Tibial nerve (tissue), 4 donors: ENCODE measurements at regions not wholly inside any gene's neighbourhood (a gene's known extent, or its start where the extent isn't known, plus 50 kb on each side); places are given as distances from the start of the nearest gene placed in this dataset.
"Not testable (repeated sequence)": the region's sequence is repeated elsewhere in the genome, so short reads cannot be mapped to it uniquely, and the experiment has no call there.

ENCODE experiments used
- CTCF ChIP-seq, 5 experiments: fragments of 200-600 bp in 3 of 5; fragments of 450-650 bp in 2 of 5; sonication (generic) in 3 of 5; IDR thresholded peaks; one replicate each; pipeline ENCODE4 v1.5.1; 2016 to 2019; ENCODE audit warnings: antibody characterized with exemption in 5 of 5, mild to moderate bottlenecking in 3 of 5, moderate library complexity in 2 of 5
- EP300 ChIP-seq, 2 donors: sonication (generic); formaldehyde crosslinking; IDR thresholded peaks; one replicate each; pipeline ENCODE4 v1.6.1; 2017; ENCODE audit warnings: antibody characterized with exemption in 2 of 2, mild to moderate bottlenecking in 1 of 2
- POLR2A ChIP-seq, 2 donors: fragments of 450-650 bp; IDR thresholded peaks; one replicate each; pipeline ENCODE4 v1.6.1; 2017; ENCODE audit warnings: antibody characterized with exemption in 2 of 2, mild to moderate bottlenecking in 2 of 2, moderate library complexity in 2 of 2

GRCh38 chr1:228847451-228847850 is 112.2 kb downstream of the RHOU start:
- not testable (repeated sequence) for TF ChIP-seq CTCF, POLR2A, EP300 (IDR thresholded peaks at IDR 0.05)
